ENCODE measurements at regions not wholly inside any gene's neighbourhood (a gene's known extent, or its start where the extent isn't known, plus 50 kb on each side); places are given as distances from the start of the nearest gene placed in this dataset.

DNA sequence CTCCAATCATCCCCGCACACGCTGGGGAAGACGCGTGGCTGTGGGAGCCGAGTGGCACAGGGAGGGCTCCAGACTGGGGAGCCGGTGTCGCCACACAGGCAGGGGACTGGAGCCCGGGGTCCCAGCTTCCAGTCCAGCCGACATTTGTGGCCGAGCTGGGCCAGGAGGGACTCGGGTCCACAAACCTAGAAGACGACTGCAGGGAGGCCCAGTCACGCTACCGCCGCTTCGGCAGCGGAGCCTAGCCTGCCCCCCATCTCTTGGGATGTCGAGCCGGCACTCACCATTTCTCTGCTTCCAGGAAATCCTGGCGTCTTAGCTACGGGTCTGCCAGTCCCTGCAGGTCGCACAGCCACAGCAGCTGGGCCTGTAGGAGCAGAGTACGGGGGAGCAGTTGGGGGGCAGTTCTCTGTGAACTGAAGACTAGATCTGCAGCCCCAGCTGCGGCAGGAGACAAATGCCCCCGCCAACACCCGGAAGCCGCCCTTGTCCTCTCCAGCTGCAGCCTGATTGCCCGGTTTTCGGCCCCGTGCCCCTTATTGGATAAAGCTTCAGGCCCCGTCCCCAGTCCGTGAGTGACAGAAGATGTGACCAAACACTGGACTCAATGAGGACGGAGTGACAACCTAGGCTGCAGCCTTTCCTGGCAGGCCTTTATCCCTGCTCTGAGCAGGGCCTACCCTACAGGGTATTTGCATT is 270.7 kb downstream of the ZNF33B start (continued):
- TF ChIP-seq, protein P1, sequence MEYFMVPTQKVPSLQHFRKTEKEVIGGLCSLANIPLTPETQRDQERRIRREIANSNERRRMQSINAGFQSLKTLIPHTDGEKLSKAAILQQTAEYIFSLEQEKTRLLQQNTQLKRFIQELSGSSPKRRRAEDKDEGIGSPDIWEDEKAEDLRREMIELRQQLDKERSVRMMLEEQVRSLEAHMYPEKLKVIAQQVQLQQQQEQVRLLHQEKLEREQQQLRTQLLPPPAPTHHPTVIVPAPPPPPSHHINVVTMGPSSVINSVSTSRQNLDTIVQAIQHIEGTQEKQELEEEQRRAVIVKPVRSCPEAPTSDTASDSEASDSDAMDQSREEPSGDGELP (CRISPR knock-in tag; IDR thresholded peaks at IDR 0.05; ENCODE audit: borderline replicate concordance): peak; percentile 92
- TF ChIP-seq RFX5 (IDR thresholded peaks at IDR 0.05; ENCODE audit: low read depth, low read length): no peak
- no peak for TF ChIP-seq PTTG1 (tag; IDR thresholded peaks at IDR 0.05; ENCODE audit: low read depth)
- peak; percentile 64 for TF ChIP-seq POLR2H (tag; IDR thresholded peaks at IDR 0.05; ENCODE audit: low read depth)
- TF ChIP-seq JUN (IDR thresholded peaks at IDR 0.05; ENCODE audit: borderline replicate concordance, low read depth, low read length): 0 out of 2 replicates have a peak, but pooled peaks have one; percentile 24
- TF ChIP-seq JUN (CRISPR knock-in tag; IDR thresholded peaks at IDR 0.05; ENCODE audit: borderline replicate concordance): no peak
- no peak for TF ChIP-seq DMBX1 (CRISPR knock-in tag; IDR thresholded peaks at IDR 0.05; ENCODE audit: borderline replicate concordance)
- no peak for TF ChIP-seq ZNF124 (CRISPR knock-in tag; IDR thresholded peaks at IDR 0.05)
- TF ChIP-seq, protein P2, sequence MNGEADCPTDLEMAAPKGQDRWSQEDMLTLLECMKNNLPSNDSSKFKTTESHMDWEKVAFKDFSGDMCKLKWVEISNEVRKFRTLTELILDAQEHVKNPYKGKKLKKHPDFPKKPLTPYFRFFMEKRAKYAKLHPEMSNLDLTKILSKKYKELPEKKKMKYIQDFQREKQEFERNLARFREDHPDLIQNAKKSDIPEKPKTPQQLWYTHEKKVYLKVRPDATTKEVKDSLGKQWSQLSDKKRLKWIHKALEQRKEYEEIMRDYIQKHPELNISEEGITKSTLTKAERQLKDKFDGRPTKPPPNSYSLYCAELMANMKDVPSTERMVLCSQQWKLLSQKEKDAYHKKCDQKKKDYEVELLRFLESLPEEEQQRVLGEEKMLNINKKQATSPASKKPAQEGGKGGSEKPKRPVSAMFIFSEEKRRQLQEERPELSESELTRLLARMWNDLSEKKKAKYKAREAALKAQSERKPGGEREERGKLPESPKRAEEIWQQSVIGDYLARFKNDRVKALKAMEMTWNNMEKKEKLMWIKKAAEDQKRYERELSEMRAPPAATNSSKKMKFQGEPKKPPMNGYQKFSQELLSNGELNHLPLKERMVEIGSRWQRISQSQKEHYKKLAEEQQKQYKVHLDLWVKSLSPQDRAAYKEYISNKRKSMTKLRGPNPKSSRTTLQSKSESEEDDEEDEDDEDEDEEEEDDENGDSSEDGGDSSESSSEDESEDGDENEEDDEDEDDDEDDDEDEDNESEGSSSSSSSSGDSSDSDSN (IDR thresholded peaks at IDR 0.05; ENCODE audit: borderline replicate concordance in 1 of 2, low read depth in 2 of 2, low read length in 2 of 2): no peak
- no peak for TF ChIP-seq NCOR1 (IDR thresholded peaks at IDR 0.05)
- peak; percentile 92 for TF ChIP-seq MBD2 (IDR thresholded peaks at IDR 0.05; ENCODE audit: borderline replicate concordance, low read depth)
- TF ChIP-seq POLR2G (IDR thresholded peaks at IDR 0.05; ENCODE audit: low read depth, low read length): peak; percentile 82
- no peak for TF ChIP-seq CBFB (CRISPR knock-in tag; IDR thresholded peaks at IDR 0.05)
- TF ChIP-seq ZNF668 (CRISPR knock-in tag; IDR thresholded peaks at IDR 0.05): no peak
- TF ChIP-seq TAF9B (IDR thresholded peaks at IDR 0.05; ENCODE audit: partially characterized antibody): peak; percentile 76
- TF ChIP-seq TCF7 (IDR thresholded peaks at IDR 0.05; ENCODE audit: borderline replicate concordance): no peak
- TF ChIP-seq, protein P3, sequence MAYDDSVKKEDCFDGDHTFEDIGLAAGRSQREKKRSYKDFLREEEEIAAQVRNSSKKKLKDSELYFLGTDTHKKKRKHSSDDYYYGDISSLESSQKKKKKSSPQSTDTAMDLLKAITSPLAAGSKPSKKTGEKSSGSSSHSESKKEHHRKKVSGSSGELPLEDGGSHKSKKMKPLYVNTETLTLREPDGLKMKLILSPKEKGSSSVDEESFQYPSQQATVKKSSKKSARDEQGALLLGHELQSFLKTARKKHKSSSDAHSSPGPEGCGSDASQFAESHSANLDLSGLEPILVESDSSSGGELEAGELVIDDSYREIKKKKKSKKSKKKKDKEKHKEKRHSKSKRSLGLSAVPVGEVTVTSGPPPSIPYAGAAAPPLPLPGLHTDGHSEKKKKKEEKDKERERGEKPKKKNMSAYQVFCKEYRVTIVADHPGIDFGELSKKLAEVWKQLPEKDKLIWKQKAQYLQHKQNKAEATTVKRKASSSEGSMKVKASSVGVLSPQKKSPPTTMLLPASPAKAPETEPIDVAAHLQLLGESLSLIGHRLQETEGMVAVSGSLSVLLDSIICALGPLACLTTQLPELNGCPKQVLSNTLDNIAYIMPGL (CRISPR knock-in tag; IDR thresholded peaks at IDR 0.05): no peak
- TF ChIP-seq ZNF57 (CRISPR knock-in tag; IDR thresholded peaks at IDR 0.05): no peak
- TF ChIP-seq BMI1 (IDR thresholded peaks at IDR 0.05; ENCODE audit: low read length): no peak
- TF ChIP-seq CREM (IDR thresholded peaks at IDR 0.05; ENCODE audit: low read depth): peak; percentile 46
- no peak for TF ChIP-seq ZNF551 (CRISPR knock-in tag; IDR thresholded peaks at IDR 0.05)
- TF ChIP-seq, protein P4, sequence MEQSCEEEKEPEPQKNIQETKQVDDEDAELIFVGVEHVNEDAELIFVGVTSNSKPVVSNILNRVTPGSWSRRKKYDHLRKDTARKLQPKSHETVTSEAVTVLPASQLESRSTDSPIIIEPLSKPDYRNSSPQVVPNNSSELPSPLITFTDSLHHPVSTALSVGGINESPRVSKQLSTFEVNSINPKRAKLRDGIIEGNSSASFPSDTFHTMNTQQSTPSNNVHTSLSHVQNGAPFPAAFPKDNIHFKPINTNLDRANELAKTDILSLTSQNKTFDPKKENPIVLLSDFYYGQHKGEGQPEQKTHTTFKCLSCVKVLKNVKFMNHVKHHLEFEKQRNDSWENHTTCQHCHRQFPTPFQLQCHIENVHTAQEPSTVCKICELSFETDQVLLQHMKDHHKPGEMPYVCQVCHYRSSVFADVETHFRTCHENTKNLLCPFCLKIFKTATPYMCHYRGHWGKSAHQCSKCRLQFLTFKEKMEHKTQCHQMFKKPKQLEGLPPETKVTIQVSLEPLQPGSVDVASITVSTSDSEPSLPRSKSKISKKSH (CRISPR knock-in tag; IDR thresholded peaks at IDR 0.05): no peak
- TF ChIP-seq FOS (IDR thresholded peaks at IDR 0.05; ENCODE audit: extremely low read depth, insufficient read length): peak; percentile 89
- no peak for TF ChIP-seq ARID2 (IDR thresholded peaks at IDR 0.05)

Measured in K562 (cell line).